ENCODE measurements at regions not wholly inside any gene's neighbourhood (a gene's known extent, or its start where the extent isn't known, plus 50 kb on each side); places are given as distances from the start of the nearest gene placed in this dataset.
"Not testable (repeated sequence)": the region's sequence is repeated elsewhere in the genome, so short reads cannot be mapped to it uniquely, and the experiment has no call there.

GRCh38 chr16:29294951-29295795, 111.3 kb downstream of the NPIPB11 start:
- H3K4me3 ChIP-seq (ENCODE audit: low read length); H3K36me3 ChIP-seq (ENCODE audit: control insufficient read depth, insufficient read depth, low read length); H3K27me3 ChIP-seq (ENCODE audit: control insufficient read depth, insufficient read depth, low read length); H3K27ac ChIP-seq (ENCODE audit: low read length); H3K9me3 ChIP-seq (replicated peaks; ENCODE audit: control insufficient read depth, low read depth, low read length); DNase-seq: not testable (repeated sequence)
- peaks cover 43% of the 10 kb centered on the region for H3K4me1 ChIP-seq (ENCODE audit: control insufficient read depth, insufficient read depth, low read length)
- WGBS (ENCODE audit: insufficient coverage) = 81% methylated on average over 14 of the region's 21 CpGs

- not testable (repeated sequence) for H3K36me3 ChIP-seq (ENCODE audit: control insufficient read depth, insufficient read depth, low read length); H3K27ac ChIP-seq (ENCODE audit: low read length); H3K9me3 ChIP-seq (replicated peaks; ENCODE audit: control insufficient read depth, low read depth, low read length); H3K27me3 ChIP-seq (ENCODE audit: control insufficient read depth, insufficient read depth, low read length); H3K4me3 ChIP-seq (ENCODE audit: low read length); DNase-seq
- 85% methylated on average over 7 of the region's 12 CpGs for WGBS (ENCODE audit: insufficient coverage)
- peaks cover 44% of the 10 kb centered on the region for H3K4me1 ChIP-seq (ENCODE audit: control insufficient read depth, insufficient read depth, low read length)
These were observed 112.0 kb downstream of the NPIPB11 start for GRCh38 chr16:29294400-29294933.

- not testable (repeated sequence) for H3K27me3 ChIP-seq (ENCODE audit: control insufficient read depth, insufficient read depth, low read length); H3K9me3 ChIP-seq (replicated peaks; ENCODE audit: control insufficient read depth, low read depth, low read length); H3K27ac ChIP-seq (ENCODE audit: low read length); DNase-seq; H3K36me3 ChIP-seq (ENCODE audit: control insufficient read depth, insufficient read depth, low read length); H3K4me3 ChIP-seq (ENCODE audit: low read length)
- H3K4me1 ChIP-seq (ENCODE audit: control insufficient read depth, insufficient read depth, low read length) = peaks cover 53% of the 10 kb centered on the region
- 86% methylated on average over 1 of the region's 9 CpGs for WGBS (ENCODE audit: insufficient coverage)
These were observed 113.0 kb downstream of the NPIPB11 start for GRCh38 chr16:29293545-29293944.

GRCh38 chr16:29292952-29293471, 113.5 kb downstream of the NPIPB11 start:
- not testable (repeated sequence) for H3K27me3 ChIP-seq (ENCODE audit: control insufficient read depth, insufficient read depth, low read length); H3K4me3 ChIP-seq (ENCODE audit: low read length); H3K27ac ChIP-seq (ENCODE audit: low read length); DNase-seq; H3K9me3 ChIP-seq (replicated peaks; ENCODE audit: control insufficient read depth, low read depth, low read length); H3K36me3 ChIP-seq (ENCODE audit: control insufficient read depth, insufficient read depth, low read length)
- WGBS (ENCODE audit: insufficient coverage) = 77% methylated on average over 17 of the region's 24 CpGs
- peaks cover 59% of the 10 kb centered on the region for H3K4me1 ChIP-seq (ENCODE audit: control insufficient read depth, insufficient read depth, low read length)

GRCh38 chr16:29291329-29292271, 114.9 kb downstream of the NPIPB11 start:
- WGBS (ENCODE audit: insufficient coverage) = 82% methylated on average over 15 of the region's 30 CpGs
- H3K9me3 ChIP-seq (replicated peaks; ENCODE audit: control insufficient read depth, low read depth, low read length); H3K36me3 ChIP-seq (ENCODE audit: control insufficient read depth, insufficient read depth, low read length); H3K27me3 ChIP-seq (ENCODE audit: control insufficient read depth, insufficient read depth, low read length); H3K4me3 ChIP-seq (ENCODE audit: low read length); DNase-seq: not testable (repeated sequence)
- Histone ChIP-seq H3K4me1 (ENCODE audit: control insufficient read depth, insufficient read depth, low read length) (peaks cover 64% of the 10 kb centered on the region), H3K27ac (ENCODE audit: low read length) (peak overlapping the region; percentile 29)

- no peaks in the 10 kb centered on the region for H3K27me3 ChIP-seq (ENCODE audit: control insufficient read depth, insufficient read depth, low read length)
- H3K9me3 ChIP-seq (replicated peaks; ENCODE audit: control insufficient read depth, low read depth, low read length) = no peaks in the 10 kb centered on the region
- no peak overlapping the region for H3K4me3 ChIP-seq (ENCODE audit: low read length)
- no peaks in the 10 kb centered on the region for H3K36me3 ChIP-seq (ENCODE audit: control insufficient read depth, insufficient read depth, low read length)
- DNase-seq = peak; percentile 94
- peaks cover 59% of the 10 kb centered on the region for H3K4me1 ChIP-seq (ENCODE audit: control insufficient read depth, insufficient read depth, low read length)
- peak overlapping the region; percentile 55 for H3K27ac ChIP-seq (ENCODE audit: low read length)
- 34% methylated on average over 3 of the region's 24 CpGs for WGBS (ENCODE audit: insufficient coverage)
These were observed 115.8 kb downstream of the NPIPB11 start for GRCh38 chr16:29290631-29291247.

- WGBS (ENCODE audit: insufficient coverage) = 84% methylated on average over 3 of the region's 13 CpGs
- not testable (repeated sequence) for H3K36me3 ChIP-seq (ENCODE audit: control insufficient read depth, insufficient read depth, low read length); H3K27me3 ChIP-seq (ENCODE audit: control insufficient read depth, insufficient read depth, low read length); H3K27ac ChIP-seq (ENCODE audit: low read length); DNase-seq; H3K4me3 ChIP-seq (ENCODE audit: low read length); H3K9me3 ChIP-seq (replicated peaks; ENCODE audit: control insufficient read depth, low read depth, low read length)
- peaks cover 66% of the 10 kb centered on the region for H3K4me1 ChIP-seq (ENCODE audit: control insufficient read depth, insufficient read depth, low read length)
These were observed 116.8 kb downstream of the NPIPB11 start for GRCh38 chr16:29289516-29290239.

GRCh38 chr16:29288711-29289474, 117.6 kb downstream of the NPIPB11 start:
- H3K9me3 ChIP-seq (replicated peaks; ENCODE audit: control insufficient read depth, low read depth, low read length); H3K36me3 ChIP-seq (ENCODE audit: control insufficient read depth, insufficient read depth, low read length); H3K4me3 ChIP-seq (ENCODE audit: low read length); H3K27me3 ChIP-seq (ENCODE audit: control insufficient read depth, insufficient read depth, low read length): not testable (repeated sequence)
- WGBS (ENCODE audit: insufficient coverage) = 27% methylated on average over 13 of the region's 29 CpGs
- peak; percentile 69 for DNase-seq
- Histone ChIP-seq H3K4me1 (ENCODE audit: control insufficient read depth, insufficient read depth, low read length) (peaks cover 63% of the 10 kb centered on the region), H3K27ac (ENCODE audit: low read length) (peak overlapping the region; percentile 42)

Measured in muscle of leg (tissue), 3 donors.